ENCODE measurements at regions not wholly inside any gene's neighbourhood (a gene's known extent, or its start where the extent isn't known, plus 50 kb on each side); places are given as distances from the start of the nearest gene placed in this dataset.

- no peak for TF ChIP-seq CTCF (IDR thresholded peaks at IDR 0.05; ENCODE audit: low read depth, low read length, poor library complexity, severe bottlenecking)
- no peak for TF ChIP-seq EZH2phosphoT487 (IDR thresholded peaks at IDR 0.05; ENCODE audit: borderline replicate concordance, low read length)
Measured at GRCh38 chr10:131731780-131732630, 168.8 kb upstream of the PPP2R2D start.

Measured in DOHH2 (cell line).